HuH-7.5 (cell line): ENCODE measurements at regions not wholly inside any gene's neighbourhood (a gene's known extent, or its start where the extent isn't known, plus 50 kb on each side); places are given as distances from the start of the nearest gene placed in this dataset.

Experiments used
- DNase-seq: peaks from one replicate; pipeline ENCODE4 v3.0.0; 2011; ENCODE audit warnings: low spot score

GRCh38 chr2:12498286-12498685, 218.4 kb upstream of the TRIB2 start:
- DNase-seq, result no peak

DNA sequence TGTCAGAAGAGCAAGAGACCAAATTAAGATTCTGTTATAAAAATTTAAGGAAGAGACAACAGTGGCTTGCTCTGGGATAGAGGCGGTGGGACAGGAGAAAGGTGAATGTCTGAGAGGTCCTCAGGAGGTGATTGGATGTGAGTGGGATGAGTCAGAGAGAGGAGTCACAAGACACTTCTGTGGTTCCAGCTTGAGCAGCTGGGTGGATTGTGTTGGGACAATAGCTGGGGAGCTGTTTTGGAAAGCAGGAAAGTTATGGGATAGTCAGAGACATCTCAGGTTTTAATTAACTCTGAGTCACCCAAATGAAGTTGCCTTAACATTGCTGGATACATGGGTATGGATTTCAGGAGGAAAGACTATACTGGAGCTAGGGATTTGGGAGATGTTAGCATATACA, 218.0 kb upstream of the TRIB2 start:
- DNase-seq, result no peak

- no peak for DNase-seq
These were observed 215.8 kb upstream of the TRIB2 start for GRCh38 chr2:12500899-12501298.

- DNase-seq, result no peak
These were observed 215.1 kb upstream of the TRIB2 start for GRCh38 chr2:12501469-12502158.

DNA sequence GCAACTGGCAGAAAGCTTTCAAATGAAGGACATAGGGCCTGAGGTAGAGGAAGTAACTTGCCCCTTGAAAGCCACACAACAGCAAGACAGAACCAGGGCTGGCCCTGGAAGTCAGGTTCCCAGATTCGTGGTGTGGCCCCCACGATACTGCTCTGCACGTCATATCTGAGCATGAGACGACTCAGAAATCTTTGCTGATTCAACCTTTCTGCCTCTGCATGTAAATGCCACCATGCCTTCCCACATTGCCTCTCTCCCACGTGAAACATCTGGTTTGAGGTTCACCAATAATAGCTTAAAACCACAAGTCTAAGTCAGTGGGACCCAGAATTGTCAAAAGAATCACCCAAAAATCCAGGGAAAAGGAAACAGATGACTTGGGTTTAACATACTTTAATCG, 214.0 kb upstream of the TRIB2 start:
- DNase-seq, result no peak

DNA sequence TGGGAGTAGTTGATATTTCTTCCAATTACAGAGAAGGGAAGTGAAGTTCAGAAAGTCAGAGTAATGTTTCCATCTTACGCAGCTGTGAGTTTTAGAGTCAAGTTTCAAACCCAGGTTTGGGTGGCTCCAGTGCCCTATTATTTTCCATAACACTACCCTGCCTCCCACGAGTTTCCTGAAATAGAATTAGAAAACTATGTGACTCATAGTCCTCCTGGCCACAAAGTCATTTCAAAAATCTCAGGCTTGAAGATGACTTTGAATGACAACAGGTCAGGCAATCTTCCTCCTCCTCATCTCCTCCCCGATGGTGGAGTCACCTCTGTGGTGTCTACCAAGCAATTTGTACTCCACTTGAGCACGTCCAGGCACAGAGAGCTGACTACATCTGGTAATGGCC, 212.3 kb upstream of the TRIB2 start:
- no peak for DNase-seq

DNA sequence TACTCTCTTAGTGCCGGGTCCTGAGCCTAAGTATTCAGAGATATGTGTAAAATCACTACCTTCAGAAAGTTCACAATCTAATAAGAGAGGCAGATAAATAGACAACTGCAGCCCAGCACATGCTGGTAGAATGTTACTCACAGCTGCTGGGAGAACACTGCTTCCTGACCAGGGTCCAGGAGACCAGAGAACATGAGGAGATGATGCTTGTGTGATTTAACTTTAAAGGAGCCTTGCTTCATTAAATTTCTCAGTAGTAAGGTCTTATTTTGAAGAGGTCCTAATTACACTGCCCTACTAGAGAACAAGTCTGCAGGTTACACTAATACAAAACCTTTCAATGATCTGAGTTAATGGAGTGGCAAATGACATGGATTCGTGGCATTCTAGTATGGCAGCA, 209.9 kb upstream of the TRIB2 start:
- no peak for DNase-seq

DNA sequence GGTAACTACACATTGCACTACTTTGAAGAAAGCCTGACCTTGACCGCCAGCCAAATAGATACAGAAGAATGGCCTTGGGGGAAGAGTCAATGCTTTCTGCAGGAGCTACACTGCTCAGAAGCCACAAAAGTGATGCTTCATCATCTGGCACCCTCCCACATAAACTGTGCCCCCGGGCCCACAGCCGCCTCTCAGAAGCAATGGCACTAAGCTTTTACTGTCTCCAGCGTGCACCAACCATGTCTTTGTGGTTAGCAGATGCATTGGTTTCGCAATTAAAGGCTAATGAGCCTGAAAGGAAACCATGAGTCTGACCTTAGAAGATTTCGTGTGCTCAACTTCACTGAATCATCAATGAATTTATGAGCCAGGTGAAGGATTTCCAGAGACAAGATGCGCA, 209.4 kb upstream of the TRIB2 start:
- DNase-seq, result no peak

- DNase-seq, result no peak
These were observed 206.7 kb upstream of the TRIB2 start for GRCh38 chr2:12510070-12510469.

DNA sequence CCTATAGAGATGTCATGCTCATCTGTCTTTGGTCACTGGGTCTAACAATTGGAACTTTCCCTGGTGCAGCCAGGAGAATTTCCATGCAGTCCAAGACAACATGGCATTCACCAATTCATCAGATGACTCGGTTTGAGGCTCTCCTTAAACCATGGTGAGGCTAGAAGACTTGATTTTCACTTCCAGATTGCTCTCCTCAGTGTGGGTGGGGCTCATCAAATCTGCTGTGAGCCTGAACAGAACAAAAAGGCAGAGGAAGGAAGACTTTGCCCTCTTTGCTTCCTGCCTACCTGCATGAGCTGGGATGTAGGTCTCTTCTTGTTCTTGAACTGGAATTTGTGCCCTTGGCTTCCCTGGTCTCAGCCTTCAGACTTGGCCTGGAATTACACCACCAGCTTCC, 203.4 kb upstream of the TRIB2 start:
- DNase-seq, result no peak

GRCh38 chr2:12514168-12514567, 202.6 kb upstream of the TRIB2 start:
- DNase-seq, result no peak

DNA sequence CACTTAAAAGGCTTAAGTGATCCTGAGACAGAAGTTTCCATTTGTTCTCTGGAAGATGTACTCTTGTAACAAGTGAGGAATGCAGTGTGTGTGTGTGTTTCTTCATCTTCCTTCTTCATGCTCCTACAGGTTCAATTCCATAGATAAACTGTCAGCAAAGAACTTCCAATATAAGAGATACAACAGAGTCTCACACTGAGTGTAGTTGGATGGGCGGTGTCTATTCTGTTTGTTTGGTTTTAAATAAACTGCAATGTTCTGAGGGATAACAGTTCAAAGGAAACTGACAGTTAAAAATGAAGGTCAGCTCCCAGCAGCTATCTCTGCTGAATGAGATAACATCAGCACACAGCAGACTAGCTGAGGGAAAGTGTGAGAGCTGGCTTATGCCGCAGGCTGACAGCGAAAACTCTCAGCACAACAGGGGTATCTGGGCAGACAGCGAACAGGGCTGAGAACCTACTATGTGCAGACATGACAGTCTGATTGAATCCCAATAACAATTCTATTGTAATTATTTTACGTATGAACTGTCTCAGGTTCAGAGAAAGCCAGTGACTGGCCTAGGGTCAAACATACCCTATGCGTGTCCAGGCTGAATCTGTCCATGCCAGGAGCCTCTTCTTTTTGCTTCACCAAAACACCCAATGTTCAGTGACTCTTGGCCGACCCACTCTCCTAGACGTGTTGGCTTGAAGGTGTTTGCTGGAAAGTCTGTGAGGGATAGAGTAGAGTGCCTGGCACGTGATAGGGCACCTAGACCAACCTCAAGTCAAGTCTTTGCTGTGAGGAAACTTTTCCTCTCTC, 201.9 kb upstream of the TRIB2 start:
- DNase-seq, result no peak

GRCh38 chr2:12515871-12516270, 200.9 kb upstream of the TRIB2 start:
- no peak for DNase-seq

DNA sequence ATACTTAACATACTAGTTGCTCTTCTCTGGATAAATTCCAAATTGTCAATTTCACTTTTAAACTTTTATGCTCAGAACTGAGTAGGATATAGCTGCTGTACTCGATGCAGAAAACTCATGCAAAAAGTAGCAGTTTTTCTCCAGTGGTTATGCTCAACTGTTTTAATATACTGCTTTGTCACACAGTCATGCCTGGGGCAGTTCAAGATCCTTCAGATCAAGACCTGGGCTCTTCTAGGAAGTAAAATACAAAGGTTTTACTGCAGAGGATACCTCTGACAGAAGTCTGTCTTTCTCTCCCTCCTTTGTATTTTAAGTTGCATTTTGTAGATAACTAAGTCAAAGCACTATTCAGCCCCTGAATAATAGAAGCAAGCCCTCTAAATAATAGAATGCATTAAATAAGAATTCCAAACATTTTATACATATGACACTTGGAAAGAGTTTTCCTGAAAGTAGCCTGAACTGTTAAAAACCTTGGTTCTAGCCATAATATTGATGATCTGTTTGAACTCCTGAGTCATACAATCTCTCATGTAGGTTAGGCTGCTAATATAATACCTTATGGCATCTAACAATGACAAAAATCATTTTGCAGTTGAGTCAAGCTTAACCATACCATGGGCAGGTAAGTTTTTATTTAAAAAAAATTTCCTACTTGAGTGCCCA, 183.3 kb upstream of the TRIB2 start:
- DNase-seq, result no peak

- DNase-seq, result no peak
These were observed 182.0 kb upstream of the TRIB2 start for GRCh38 chr2:12534646-12535263.

DNA sequence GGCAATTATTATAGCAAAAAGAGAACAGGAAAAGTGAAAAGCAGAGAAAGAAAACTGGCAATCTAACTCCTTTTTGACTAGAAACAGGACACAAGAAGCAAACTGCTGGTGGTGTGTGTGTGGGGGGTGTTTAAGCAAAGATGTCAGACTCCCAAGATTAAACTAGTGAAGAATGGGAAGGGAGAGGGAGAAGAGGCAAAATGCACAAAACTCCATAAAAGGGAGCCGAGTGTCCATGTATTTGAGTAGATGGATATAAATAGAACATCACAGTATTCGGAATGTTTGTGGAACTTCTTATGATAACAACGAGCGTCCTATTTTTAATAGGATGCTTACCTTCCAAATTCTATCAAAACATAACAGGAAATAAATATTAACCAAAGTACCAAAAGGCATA, 179.8 kb upstream of the TRIB2 start:
- DNase-seq, result no peak

GRCh38 chr2:12538138-12538694, 178.5 kb upstream of the TRIB2 start:
- DNase-seq, result no peak

DNA sequence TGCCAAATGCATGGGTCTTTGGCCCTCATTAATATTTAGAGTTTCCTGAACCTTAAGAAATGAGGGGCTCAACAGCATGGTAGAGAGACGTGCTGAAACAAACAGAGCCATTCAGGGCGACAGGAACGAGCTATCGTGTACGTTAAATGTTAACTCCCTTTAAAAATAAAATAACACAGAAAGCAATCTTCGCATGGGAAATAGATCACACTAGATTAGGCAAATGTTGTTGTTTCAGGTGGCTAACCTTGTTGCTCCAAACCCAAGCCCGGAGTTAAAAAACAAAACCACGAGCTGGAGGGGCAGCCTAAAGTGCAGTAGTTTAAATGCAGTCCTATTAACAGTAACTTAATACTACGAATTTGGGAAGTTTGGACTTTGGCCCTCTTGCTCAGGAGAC, 177.4 kb upstream of the TRIB2 start:
- no peak for DNase-seq

DNA sequence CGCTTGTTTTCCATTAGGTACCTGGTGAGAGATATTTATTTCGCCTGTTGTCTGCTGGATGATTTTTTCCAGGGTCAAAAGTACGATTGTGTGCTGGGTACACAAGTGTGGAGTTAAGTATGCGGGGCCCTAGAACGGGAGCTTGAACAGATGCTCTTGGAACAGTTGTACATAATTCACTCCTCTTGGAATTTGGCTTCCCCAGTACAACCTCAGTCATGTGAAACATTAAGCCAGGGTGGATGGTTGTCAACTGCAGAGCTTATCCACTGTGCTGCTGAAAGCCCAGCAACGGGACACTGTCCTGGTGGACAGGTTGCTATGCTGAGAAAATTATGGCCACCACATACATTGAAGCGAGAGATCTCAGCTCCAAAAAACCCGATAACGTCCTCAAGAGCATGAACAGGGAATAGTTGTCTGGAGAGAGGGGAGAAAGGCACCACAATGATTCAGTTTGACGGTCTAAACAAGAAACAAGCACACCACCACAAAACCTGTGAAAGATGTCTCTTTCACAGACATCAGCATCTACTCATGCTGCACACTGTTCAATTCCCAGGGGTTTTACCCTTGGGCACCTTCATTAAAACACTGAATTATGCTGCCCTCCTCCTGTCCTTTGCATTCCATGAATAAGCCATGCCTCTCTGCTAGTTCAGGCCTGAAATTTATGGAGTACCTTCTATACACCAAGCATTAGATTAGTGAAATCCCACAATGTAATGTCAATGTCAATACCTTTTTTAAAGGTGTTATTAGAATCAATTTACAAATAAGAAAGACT, 176.8 kb upstream of the TRIB2 start:
- no peak for DNase-seq

DNA sequence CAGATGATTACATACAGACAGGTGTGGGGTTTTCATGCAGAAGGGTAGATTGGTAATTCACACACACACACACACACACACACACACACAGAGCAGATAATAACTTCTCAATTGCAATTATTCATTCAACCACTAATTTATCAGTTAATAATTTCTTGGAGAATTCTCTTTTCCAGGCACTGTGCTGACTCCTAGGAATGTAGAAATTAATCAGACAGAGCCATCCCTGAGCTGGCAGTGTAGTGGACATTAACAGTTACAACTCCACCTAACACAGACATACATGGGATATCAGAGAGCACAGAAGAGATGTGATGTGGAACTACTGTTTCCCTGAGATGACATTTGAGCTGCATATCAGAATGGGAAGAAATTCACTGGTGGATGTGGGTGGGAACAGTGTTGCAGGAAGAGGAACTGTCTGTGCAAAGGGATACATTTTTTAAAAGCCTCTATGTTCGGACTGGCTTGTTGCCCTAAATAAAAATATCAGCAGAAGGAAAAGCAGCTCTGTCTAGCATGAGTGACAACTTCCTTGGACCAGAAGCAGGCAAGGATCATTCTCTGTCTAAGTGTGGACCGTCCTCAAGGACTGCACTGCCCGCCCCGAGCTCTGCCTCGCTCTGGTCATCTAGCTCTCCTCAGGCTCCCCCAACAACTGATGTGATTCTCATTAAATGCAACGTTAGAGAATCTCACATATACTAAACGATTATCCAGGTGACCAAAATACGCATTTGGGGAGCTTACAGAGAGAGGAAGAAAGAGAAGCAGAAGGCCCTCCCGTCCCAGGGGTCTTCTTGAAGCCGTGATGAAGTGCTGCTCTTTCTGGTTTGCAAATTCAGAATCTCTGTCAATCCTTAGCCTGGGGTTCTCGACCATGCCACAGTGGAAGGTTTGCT, 173.4 kb upstream of the TRIB2 start:
- DNase-seq, result no peak
